Naive B cell (primary cell): ENCODE measurements at regions not wholly inside any gene's neighbourhood (a gene's known extent, or its start where the extent isn't known, plus 50 kb on each side); places are given as distances from the start of the nearest gene placed in this dataset.

ENCODE experiments used
- ATAC-seq, 2 donors: fragments of 150-1000 bp; cut with Tn5 transposase; 2 replicates each; pipeline ENCODE4 v1.10.0; 2021; ENCODE audit warnings: low read depth in 2 of 2, mild to moderate bottlenecking in 2 of 2, moderate library complexity in 2 of 2
- DNase-seq: peaks from one replicate; pipeline ENCODE4 v3.0.0; 2022
- H3K27ac Mint-ChIP-seq, 6 donors: one replicate each; pipeline ENCODE4 v1.8.0; 2020 to 2022; ENCODE audit warnings: mild to moderate bottlenecking in 6 of 6, mixed read lengths in 6 of 6, moderate library complexity in 5 of 6, inconsistent platforms in 2 of 6
- H3K27me3 Mint-ChIP-seq, 3 donors: one replicate each; pipeline ENCODE4 v1.8.0; 2021 to 2022; ENCODE audit warnings: mixed read lengths in 3 of 3, mild to moderate bottlenecking in 1 of 3
- H3K36me3 Mint-ChIP-seq, 2 donors: one replicate each; pipeline ENCODE4 v1.8.0; 2020 to 2022; ENCODE audit warnings: mixed read lengths in 2 of 2, inconsistent platforms in 1 of 2, mild to moderate bottlenecking in 1 of 2
- H3K4me1 Mint-ChIP-seq, 3 donors: one replicate each; pipeline ENCODE4 v1.8.0; 2020 to 2022; ENCODE audit warnings: mixed read lengths in 3 of 3, inconsistent platforms in 1 of 3, mild to moderate bottlenecking in 1 of 3, moderate library complexity in 1 of 3
- H3K4me3 Mint-ChIP-seq, 8 donors: one replicate each; pipeline ENCODE4 v1.8.0; 2020 to 2022; ENCODE audit warnings: mild to moderate bottlenecking in 8 of 8, mixed read lengths in 8 of 8, moderate library complexity in 8 of 8, inconsistent platforms in 2 of 8
- H3K9me3 Mint-ChIP-seq, 7 donors: one replicate each; pipeline ENCODE4 v1.8.0; 2020 to 2022; ENCODE audit warnings: mixed read lengths in 7 of 7, mild to moderate bottlenecking in 5 of 7, inconsistent platforms in 2 of 7, moderate library complexity in 1 of 7

DNA sequence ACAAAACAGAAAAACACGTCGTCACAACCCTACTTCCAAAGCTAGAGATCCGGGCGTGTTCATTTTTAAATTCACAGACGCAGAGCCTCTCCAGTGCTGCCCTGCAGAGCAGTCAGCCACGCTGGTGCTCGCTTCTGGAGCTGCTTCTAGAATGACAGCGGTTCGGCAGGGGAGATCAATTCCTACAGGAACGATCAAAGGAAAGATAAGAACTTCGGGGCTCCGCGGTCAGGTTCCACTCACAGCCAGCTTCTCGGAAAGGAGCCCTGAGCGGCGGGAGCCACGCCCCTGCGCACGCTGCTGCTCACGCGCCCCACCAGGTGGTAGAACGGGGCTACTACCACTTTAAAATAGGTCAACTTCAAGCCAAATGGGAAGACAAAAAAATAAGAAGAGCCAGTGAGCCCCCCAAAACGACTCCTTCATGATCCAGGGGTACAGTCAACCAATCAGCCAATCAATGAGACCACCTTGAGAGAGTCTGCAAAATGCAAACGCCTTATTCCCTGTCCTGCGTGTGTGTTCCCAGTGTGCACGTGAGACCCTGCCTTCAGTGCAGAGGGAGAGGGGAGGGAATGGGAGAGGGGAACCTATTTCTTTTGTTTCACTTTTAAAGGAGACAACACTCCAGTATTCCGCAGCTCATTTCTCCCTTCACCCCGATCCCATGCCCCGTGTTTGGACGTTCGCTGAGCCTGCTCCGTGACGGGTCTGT lies 209.7 kb downstream of the RBFOX3 start:
- peak; percentile 86 to 89 for ATAC-seq
- Mint-ChIP-seq H3K4me3 (peak overlapping the region; percentile 49 to 88 (median 70)), H3K27ac (peak overlapping the region in 2 of 6 donors; percentile 6 to 30), H3K36me3 (no peaks in the 10 kb centered on the region), H3K27me3 (peaks cover 47 to 80% (median 66%) of the 10 kb centered on the region in 3 donors), H3K9me3 (peaks cover 0 to 7% (median 0%) of the 10 kb centered on the region in 7 donors), H3K4me1 (peaks cover 10 to 14% (median 14%) of the 10 kb centered on the region in 3 donors)
- peak; percentile 71 for DNase-seq

DNA sequence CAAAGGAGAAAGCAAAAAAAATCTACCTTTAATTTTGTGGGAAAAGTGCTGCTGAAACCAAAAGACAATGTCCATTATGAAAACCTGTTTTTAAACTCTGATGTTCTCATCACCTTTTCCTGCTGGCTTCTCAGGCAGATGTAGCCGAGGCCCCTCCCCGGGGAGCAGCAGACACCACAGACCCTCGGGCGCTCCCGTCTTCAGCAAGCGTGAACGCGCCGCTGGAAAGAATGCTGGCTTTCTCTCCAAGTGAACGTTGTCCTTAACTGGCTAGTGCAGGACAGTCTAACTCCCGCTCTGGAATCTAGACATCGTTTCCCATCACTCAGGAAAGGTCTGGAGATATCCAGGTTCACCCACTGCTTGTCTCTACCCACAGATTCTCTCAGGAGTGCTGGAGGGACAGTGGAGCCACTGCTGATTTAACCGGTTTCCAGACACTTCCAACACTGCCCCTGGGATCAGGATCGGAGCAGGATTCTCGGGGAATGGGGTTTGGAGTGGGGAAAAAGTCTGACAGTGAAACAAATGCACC lies 211.2 kb downstream of the RBFOX3 start:
- H3K9me3 Mint-ChIP-seq = peaks cover 0 to 4% (median 0%) of the 10 kb centered on the region in 7 donors
- DNase-seq (no peak), ATAC-seq (no peak)
- H3K4me3 Mint-ChIP-seq = peak overlapping the region in 2 of 8 donors; percentile 15 to 53
- H3K36me3 Mint-ChIP-seq = no peaks in the 10 kb centered on the region
- peaks cover 36 to 69% (median 55%) of the 10 kb centered on the region in 3 donors for H3K27me3 Mint-ChIP-seq
- H3K4me1 Mint-ChIP-seq = peaks cover 10 to 14% (median 14%) of the 10 kb centered on the region in 3 donors
- H3K27ac Mint-ChIP-seq = no peak overlapping the region

DNA sequence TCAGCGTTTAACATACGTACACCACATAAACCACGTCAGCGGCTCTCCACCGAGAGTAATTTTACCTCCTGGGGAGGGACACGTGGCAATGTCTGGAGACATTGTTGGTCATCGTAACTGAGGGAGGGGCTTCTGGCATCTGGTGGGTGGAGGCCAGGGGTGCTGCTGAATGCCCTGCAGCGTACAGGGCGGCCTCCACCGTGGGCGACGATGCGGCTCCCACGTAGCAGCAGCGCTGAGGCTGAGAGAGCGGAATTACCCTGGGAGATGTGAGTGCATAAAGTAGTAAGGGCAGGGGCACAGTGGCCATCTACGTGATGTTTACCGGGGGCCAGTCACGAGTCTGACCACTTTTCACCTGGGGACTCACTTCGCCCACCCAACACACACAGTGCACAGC lies 212.4 kb downstream of the RBFOX3 start:
- DNase-seq = no peak
- ATAC-seq = no peak
- no peak overlapping the region for H3K4me3 Mint-ChIP-seq
- no peak overlapping the region for H3K27ac Mint-ChIP-seq
- H3K4me1 Mint-ChIP-seq = peaks cover 10 to 14% (median 14%) of the 10 kb centered on the region in 3 donors
- peaks cover 0 to 4% (median 0%) of the 10 kb centered on the region in 7 donors for H3K9me3 Mint-ChIP-seq
- H3K27me3 Mint-ChIP-seq = peaks cover 43 to 72% (median 62%) of the 10 kb centered on the region in 3 donors
- H3K36me3 Mint-ChIP-seq = no peaks in the 10 kb centered on the region

DNA sequence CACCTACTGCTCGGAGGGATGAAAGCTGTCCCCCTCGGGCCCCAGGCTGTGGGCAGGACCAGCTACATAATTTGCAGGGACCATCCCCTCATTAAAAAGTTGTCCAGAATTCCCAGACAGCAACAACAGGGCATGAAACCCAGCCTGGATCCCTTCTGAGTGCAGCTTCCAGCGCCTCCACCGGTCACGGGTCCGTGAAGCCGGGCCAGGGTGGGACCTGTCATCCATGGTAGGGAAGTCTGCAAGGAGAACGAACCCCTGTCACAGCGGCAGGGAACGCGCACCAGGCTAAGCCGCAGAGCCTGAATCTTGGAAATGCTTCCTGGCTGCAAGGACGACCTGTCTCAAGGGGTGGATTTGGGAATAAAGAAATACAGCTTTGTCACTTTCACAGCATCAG lies 214.2 kb downstream of the RBFOX3 start:
- no peak overlapping the region for H3K4me3 Mint-ChIP-seq
- DNase-seq = no peak

DNA sequence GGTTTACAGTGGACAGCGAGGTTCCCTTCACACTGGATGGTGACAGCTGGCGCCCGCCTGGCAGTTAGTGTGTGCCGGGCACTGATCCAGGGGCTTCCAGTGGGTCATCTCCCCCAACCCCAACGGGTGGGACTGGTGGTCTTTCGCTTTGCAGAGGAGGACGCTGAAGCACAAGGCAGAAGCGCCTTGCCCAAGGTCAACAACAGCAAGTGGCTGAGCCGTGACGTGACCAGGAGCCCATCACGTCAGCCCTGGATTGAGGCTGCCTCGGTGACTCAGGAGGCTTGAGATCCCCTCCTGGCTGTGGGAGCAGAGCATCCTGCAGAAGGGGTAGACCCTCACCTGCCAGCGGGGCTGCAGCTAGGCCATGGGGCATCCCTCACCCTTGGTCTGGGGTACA lies 215.3 kb downstream of the RBFOX3 start:
- peaks cover 48 to 82% (median 66%) of the 10 kb centered on the region in 3 donors for H3K27me3 Mint-ChIP-seq

More for the DNA sequence above, 214.2 kb downstream of the RBFOX3 start:
- Mint-ChIP-seq H3K27ac (no peak overlapping the region), H3K4me1 (peaks cover 10 to 22% (median 14%) of the 10 kb centered on the region in 3 donors), H3K36me3 (no peaks in the 10 kb centered on the region), H3K27me3 (peaks cover 48 to 82% (median 66%) of the 10 kb centered on the region in 3 donors), H3K9me3 (peaks cover 0 to 4% (median 0%) of the 10 kb centered on the region in 7 donors)
- ATAC-seq = no peak

DNA sequence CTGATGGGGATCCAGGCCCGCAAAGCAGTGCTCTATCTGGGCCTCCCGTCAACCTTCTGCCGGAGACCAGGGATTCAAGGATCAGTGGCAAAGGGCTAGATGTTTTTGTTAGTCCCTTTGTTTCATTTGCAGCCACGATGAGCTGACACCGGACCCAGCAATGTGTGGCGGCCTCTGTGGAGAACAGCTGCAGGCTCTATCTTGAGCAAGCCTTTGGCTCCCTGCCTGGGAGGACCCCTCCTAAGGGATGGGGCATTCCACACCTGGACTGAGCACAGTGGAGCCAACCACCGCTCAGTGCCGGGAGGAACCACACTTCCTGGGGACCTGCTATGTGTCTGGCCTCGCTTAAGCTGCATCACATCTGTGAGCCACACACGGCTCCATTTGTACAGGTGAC lies 215.8 kb downstream of the RBFOX3 start:
- DNase-seq = no peak
- Mint-ChIP-seq H3K9me3 (peaks cover 0 to 2% (median 0%) of the 10 kb centered on the region in 7 donors), H3K36me3 (no peaks in the 10 kb centered on the region), H3K4me3 (no peak overlapping the region), H3K4me1 (peaks cover 0 to 9% (median 0%) of the 10 kb centered on the region in 3 donors), H3K27ac (no peak overlapping the region), H3K27me3 (peaks cover 43 to 82% (median 66%) of the 10 kb centered on the region in 3 donors)
- ATAC-seq = no peak

More for the DNA sequence above, 215.3 kb downstream of the RBFOX3 start:
- DNase-seq (no peak), ATAC-seq (no peak)
- Mint-ChIP-seq H3K36me3 (no peaks in the 10 kb centered on the region), H3K27ac (no peak overlapping the region), H3K9me3 (peaks cover 0 to 2% (median 0%) of the 10 kb centered on the region in 7 donors), H3K4me3 (no peak overlapping the region), H3K4me1 (peaks cover 0 to 13% (median 4%) of the 10 kb centered on the region in 3 donors)

DNA sequence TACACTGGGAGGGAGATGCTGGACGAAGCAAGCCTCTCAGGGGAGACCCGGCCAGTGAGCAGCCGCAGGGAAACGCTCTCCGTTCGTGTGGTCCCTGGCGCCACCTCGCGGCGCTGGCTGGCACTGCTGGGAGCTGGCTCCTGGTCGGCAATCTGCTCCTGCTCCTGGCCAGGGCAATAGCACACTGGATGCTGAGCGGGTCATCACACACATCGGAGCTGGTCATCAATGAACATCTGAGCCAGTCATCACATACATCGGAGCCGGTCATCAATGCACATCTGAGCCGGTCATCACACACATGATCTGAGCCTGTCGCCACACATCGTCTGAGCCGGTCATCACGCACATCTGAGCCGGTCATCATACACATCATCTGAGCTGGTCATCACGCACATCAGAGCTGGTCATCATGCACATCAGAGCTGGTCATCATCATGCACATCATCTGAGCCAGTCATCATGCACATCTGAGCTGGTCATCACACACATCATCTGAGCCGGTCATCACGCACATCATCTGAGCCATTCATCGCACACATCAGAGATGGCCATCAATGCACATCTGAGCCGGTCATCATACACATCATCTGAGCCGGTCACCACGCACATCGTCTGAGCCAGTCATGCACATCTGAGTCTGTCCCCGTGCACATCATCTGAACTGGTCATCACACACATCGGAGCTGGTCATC lies 217.3 kb downstream of the RBFOX3 start:
- no peaks in the 10 kb centered on the region for H3K36me3 Mint-ChIP-seq
- peaks cover 42 to 84% (median 70%) of the 10 kb centered on the region in 3 donors for H3K27me3 Mint-ChIP-seq
- peaks cover 0 to 9% (median 0%) of the 10 kb centered on the region in 3 donors for H3K4me1 Mint-ChIP-seq
- H3K9me3 Mint-ChIP-seq = peaks cover 0 to 2% (median 0%) of the 10 kb centered on the region in 7 donors
- H3K27ac Mint-ChIP-seq = no peak overlapping the region
- peak; percentile 52 to 73 for ATAC-seq
- peak; percentile 71 for DNase-seq
- H3K4me3 Mint-ChIP-seq = no peak overlapping the region

DNA sequence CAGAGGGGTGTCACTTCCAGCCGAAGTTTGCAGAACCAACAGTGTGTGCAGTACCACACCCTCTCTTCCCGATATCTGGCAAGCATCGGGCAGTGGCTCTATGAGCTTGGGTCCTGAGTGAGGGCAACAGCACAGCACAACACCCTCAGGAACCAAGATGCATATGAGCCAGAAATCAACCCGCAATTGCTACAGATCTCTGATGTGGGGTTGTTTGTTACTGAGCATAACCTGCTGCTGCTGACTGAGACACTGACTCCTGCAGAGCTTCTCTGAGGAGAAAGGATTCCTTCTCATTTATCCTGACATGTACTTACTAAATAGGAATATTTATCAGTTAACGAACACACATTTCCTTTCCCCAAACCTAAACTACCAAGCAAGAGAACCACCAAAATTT lies 218.3 kb downstream of the RBFOX3 start:
- H3K4me3 Mint-ChIP-seq = no peak overlapping the region
- H3K9me3 Mint-ChIP-seq = peaks cover 0 to 2% (median 0%) of the 10 kb centered on the region in 7 donors
- peaks cover 35 to 75% (median 61%) of the 10 kb centered on the region in 3 donors for H3K27me3 Mint-ChIP-seq
- H3K27ac Mint-ChIP-seq = no peak overlapping the region
- no peak for ATAC-seq
- no peaks in the 10 kb centered on the region for H3K36me3 Mint-ChIP-seq
- peaks cover 0 to 9% (median 0%) of the 10 kb centered on the region in 3 donors for H3K4me1 Mint-ChIP-seq
- no peak for DNase-seq

DNA sequence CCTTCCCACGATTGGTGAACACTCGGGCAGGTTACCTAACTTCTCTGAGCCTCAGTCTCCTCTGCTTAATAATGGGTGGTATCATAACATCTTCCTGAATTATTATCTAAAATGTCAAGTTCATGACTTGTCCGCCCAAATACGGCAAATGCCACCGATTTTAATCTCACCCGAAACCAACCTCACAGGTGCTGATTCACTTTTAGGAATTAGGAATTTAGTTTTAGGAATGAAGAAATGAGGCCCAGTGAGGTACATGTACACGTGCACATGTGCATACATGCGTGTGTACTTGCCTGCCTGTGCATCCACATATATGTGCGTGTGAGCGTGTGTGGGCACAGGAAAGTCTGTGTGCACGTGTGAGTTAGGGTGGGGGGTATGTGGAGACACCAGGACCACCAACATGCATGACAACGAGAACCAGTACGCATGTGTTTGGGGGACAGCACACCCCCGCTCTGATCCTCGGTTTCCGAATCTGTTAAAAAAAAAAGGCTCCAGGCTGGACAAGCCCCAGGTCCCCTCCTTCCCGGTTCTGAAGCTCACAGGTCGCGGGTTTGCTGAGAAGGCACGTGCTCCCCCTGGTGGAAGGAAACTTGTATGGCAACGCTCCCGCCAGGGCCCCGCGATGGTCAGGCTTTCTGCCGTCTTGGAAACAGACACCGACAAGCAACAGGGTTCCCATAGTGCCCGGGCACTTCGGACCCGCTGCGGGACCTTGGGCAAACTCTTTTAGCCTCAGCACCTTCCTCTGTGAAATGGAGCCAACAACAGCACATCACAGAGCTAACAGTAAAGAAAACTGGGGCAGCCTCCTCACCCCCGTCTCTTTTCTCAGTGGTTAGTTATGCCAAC lies 219.2 kb downstream of the RBFOX3 start:
- Mint-ChIP-seq H3K36me3 (no peaks in the 10 kb centered on the region), H3K27ac (no peak overlapping the region), H3K27me3 (peaks cover 33 to 70% (median 58%) of the 10 kb centered on the region in 3 donors), H3K4me3 (no peak overlapping the region), H3K9me3 (peaks cover 0 to 2% (median 0%) of the 10 kb centered on the region in 7 donors), H3K4me1 (peaks cover 0 to 9% (median 0%) of the 10 kb centered on the region in 3 donors)
- DNase-seq = peak; percentile 64
- ATAC-seq = peak in 1 of 2 donors; percentile 56

DNA sequence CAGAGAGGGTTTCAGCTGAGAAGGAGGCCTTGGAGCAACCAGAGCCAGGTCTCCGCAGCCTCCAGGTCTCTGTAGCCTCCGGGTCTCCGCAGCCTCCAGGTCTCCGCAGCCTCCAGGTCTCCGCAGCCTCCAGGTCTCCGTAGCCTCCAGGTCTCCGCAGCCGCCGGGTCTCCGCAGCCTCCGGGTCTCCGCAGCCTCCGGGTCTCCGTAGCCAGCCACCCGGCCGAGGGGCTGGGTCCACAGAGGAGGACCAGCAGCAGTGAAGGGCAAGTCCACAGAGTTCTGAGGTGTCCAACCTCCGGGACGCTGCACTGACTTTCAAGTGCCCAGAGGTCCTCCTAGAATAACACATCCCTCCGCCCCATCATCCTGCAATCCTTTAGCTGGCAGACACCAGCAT lies 221.0 kb downstream of the RBFOX3 start:
- peaks cover 0 to 9% (median 0%) of the 10 kb centered on the region in 3 donors for H3K4me1 Mint-ChIP-seq
- no peak for DNase-seq
- H3K36me3 Mint-ChIP-seq = no peaks in the 10 kb centered on the region
- H3K27me3 Mint-ChIP-seq = peaks cover 33 to 63% (median 57%) of the 10 kb centered on the region in 3 donors
- H3K9me3 Mint-ChIP-seq = peaks cover 0 to 5% (median 0%) of the 10 kb centered on the region in 7 donors
- no peak overlapping the region for H3K4me3 Mint-ChIP-seq
- no peak for ATAC-seq
- no peak overlapping the region for H3K27ac Mint-ChIP-seq

DNA sequence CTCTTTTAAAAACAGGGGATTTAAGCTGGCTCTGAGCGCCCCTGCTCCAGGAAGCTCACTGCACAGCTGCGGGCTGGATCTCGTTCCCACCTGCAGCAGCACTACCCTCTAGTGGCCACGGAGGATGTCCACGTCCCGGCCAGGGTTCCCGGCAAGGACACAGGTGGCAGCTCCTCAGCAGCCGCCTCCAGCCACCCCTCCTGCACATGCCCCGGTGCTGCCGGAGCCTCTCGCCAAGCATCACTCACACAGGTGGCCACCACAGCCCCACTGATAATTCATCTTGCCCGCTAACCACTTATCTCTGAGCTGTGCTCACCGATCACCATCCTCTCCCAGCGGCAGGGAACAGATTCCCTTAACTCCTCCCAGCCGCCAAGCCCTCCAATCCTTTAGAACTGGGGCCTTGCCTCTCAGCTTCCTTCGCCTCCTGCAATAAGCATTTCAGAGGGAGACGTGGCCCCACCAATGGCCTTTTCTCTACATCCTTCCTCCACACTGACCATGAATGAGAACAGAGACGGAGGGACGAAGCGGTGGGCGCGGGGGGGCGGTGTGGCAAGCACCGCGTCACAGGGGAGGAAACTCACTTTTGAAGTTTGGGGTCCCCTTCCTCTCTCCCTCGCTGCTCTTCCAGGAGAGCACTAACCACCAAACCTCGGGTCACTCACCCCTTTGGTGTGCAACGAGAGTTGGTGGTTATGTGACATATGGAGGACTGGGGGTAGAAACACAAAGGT lies 222.1 kb downstream of the RBFOX3 start:
- H3K4me3 Mint-ChIP-seq = no peak overlapping the region
- peak in 1 of 2 donors; percentile 54 for ATAC-seq
- H3K27ac Mint-ChIP-seq = no peak overlapping the region
- H3K4me1 Mint-ChIP-seq = peaks cover 0 to 9% (median 0%) of the 10 kb centered on the region in 3 donors
- no peak for DNase-seq
- H3K36me3 Mint-ChIP-seq = no peaks in the 10 kb centered on the region
- H3K9me3 Mint-ChIP-seq = peaks cover 0 to 4% (median 0%) of the 10 kb centered on the region in 7 donors
- H3K27me3 Mint-ChIP-seq = peaks cover 25 to 52% (median 45%) of the 10 kb centered on the region in 3 donors

DNA sequence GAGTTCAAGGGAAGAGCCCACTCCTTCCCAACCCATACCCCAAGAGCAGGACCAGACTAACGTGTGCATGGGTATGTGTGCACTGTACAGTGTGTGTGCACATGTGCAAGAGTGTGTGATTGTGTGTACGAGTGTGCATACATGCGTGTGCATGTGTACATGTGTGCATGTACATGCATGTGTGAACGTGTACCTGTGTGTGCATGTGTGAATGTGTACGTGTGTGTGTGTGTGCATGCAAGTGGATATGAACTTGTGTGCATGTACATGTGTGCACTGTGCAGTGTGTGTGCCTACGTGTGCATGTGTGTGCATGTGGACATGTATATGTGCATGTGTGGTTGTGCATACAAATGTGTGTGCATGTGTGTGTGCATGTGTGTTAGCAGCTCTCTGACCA lies 223.1 kb downstream of the RBFOX3 start:
- peaks cover 0 to 9% (median 0%) of the 10 kb centered on the region in 3 donors for H3K4me1 Mint-ChIP-seq
- ATAC-seq (no peak), DNase-seq (no peak)
- no peak overlapping the region for H3K4me3 Mint-ChIP-seq
- peaks cover 0 to 4% (median 0%) of the 10 kb centered on the region in 7 donors for H3K9me3 Mint-ChIP-seq
- peaks cover 19 to 42% (median 36%) of the 10 kb centered on the region in 3 donors for H3K27me3 Mint-ChIP-seq
- H3K27ac Mint-ChIP-seq = no peak overlapping the region
- no peaks in the 10 kb centered on the region for H3K36me3 Mint-ChIP-seq
